GM12864 (cell line): ENCODE measurements at regions not wholly inside any gene's neighbourhood (a gene's known extent, or its start where the extent isn't known, plus 50 kb on each side); places are given as distances from the start of the nearest gene placed in this dataset.
"Not testable (repeated sequence)": the region's sequence is repeated elsewhere in the genome, so short reads cannot be mapped to it uniquely, and the experiment has no call there.

ENCODE experiments used
- DNase-seq: peaks from one replicate; pipeline ENCODE4 v3.0.0-alpha.2; 2011; ENCODE audit warnings: low read depth
- H3K4me3 ChIP-seq: 2 replicates; pipeline ENCODE4 v1.5.1; 2011; ENCODE audit warnings: mild to moderate bottlenecking, low read depth, low read length, control low read depth
- TF ChIP-seq, protein P1 (sequence below): IDR thresholded peaks from 2 replicates; pipeline ENCODE4 v1.5.1; 2011; ENCODE audit warnings: low read depth, mild to moderate bottlenecking, moderate library complexity, low read length, control low read depth, inconsistent platforms; ENCODE audit errors: missing control alignments

DNA sequence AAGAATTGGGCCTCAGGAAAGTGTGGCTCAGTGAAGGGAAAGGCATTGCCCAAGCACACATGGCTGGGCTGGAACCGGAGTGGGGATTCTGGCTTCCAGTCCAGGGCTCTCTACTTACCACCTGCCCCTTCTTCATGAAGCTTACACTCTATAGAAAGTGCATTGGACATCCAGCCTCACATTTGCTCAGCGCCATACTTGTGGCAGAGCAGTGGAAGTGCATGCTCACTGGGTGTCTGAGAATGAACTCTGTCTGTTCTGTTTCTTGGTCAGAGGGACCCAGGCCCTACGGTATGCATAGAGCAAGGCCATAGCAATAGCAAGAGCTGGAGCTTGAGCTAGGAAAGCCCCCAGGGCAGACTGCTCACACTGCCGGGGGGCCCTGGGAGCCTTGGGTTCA, 1253.5 kb downstream of the TYW1 start:
- TF ChIP-seq, protein P1, sequence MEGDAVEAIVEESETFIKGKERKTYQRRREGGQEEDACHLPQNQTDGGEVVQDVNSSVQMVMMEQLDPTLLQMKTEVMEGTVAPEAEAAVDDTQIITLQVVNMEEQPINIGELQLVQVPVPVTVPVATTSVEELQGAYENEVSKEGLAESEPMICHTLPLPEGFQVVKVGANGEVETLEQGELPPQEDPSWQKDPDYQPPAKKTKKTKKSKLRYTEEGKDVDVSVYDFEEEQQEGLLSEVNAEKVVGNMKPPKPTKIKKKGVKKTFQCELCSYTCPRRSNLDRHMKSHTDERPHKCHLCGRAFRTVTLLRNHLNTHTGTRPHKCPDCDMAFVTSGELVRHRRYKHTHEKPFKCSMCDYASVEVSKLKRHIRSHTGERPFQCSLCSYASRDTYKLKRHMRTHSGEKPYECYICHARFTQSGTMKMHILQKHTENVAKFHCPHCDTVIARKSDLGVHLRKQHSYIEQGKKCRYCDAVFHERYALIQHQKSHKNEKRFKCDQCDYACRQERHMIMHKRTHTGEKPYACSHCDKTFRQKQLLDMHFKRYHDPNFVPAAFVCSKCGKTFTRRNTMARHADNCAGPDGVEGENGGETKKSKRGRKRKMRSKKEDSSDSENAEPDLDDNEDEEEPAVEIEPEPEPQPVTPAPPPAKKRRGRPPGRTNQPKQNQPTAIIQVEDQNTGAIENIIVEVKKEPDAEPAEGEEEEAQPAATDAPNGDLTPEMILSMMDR, result no peak
- DNase-seq, result no peak
- H3K4me3 ChIP-seq, result no peak overlapping the region

DNA sequence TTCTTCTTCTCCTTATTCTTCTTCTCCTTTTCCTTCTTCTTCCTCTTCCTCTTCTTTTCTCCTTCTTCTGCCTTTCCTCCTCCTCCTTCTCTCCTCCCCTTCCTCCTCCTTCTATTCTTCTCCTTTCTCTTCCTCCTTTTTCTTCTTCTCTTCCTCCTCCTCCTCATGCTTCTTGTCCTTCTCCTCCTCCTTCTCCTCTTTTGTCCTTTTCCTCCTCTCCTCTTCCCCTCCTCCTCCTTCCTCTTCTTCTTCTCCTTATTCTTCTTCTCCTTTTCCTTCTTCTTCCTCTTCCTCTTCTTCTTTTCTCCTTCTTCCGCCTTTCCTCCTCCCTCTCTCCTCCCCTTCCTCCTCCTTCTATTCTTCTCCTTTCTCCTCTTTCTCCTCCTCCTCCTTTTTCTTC, 1258.2 kb downstream of the TYW1 start:
- DNase-seq, H3K4me3 ChIP-seq: not testable (repeated sequence)

DNA sequence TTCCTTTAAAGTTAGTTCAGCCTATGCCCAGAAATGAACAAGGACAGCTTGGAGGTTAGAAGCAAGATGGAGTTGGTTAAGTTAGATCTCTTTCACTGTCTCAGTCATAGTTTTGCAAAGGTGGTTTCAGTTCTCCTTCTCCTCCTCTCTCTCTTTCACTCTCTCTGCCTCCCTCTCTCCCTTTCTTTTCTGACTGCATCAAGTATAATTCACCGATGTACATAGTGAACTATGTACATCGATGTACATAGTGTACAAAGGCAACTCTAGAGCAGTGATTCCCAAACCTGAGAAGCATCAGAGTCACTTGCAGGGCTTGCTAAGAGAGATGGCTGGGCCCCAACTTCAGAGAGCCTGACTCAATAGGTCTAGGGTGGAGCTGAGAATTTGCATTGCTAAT, 1259.7 kb downstream of the TYW1 start:
- TF ChIP-seq, protein P1, result no peak
- no peak overlapping the region for H3K4me3 ChIP-seq
- DNase-seq, result no peak

DNA sequence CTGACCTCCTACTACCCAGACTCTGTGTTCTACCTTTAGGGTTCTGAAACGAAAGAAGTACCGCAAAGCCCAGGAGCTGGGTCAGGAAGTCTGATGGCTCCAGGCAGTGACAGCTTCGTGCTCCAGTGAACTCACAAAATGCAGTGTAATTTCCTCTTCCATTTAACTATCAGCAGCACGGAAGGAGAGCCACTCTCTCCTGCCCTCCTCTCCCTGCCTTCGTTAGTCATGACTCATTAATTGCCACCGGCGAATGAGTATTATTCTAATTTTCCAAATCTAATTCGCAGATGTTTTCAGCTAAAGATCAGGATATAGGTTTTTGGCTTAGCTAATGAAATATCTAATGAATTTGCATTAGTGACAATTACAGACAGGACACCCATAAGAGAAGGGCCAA, 1262.0 kb downstream of the TYW1 start:
- TF ChIP-seq, protein P1, result no peak
- no peak overlapping the region for H3K4me3 ChIP-seq
- DNase-seq, result no peak

DNA sequence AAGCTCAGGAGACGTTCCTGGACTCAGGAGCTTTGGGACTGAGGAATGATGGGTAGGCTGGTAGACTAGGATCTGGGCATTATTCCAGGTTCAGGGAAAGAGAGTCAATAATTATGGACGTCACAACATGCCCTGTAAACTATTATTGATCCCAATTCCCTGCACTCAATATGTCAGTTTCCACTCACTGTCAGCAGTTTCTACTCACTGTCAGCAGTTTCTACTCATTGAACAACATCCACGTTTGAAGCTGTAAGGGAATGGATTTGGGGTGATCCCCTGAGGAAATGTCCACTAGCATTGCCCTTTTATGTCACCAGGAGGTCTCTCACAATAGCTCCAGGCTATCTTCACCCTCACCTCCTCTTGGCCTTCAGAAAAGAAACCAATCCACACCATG, 1268.6 kb downstream of the TYW1 start:
- DNase-seq, result no peak
- TF ChIP-seq, protein P1, result no peak
- H3K4me3 ChIP-seq, result no peak overlapping the region

DNA sequence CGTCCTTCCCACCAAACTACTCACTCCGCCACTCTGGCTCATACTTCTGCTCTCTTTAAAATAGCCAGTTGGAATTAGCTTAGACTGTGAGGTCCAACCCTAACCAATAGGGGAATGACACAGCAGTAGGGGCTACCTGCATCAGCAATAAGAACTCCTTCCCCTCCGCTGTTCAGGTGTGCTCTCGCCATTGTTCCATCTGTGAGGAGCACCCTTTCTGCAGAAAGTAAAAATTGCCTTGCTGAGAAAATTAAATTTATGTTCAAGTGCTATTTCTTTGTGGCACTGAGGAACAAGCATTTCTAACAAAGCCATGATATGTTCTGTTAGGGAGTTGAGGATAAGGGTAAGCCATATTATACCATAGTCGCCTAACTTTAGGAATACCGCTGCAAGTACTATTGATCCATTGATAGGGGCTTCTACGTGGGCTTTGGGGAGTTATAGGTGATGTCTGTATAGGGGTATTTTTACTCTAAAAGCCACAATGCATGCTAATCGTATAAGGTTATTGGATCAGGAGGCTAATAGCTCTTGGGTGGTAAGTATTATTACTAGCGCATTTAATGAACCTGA, 1269.5 kb downstream of the TYW1 start:
- H3K4me3 ChIP-seq, result no peak overlapping the region
- DNase-seq, result no peak
- TF ChIP-seq, protein P1, result no peak

DNA sequence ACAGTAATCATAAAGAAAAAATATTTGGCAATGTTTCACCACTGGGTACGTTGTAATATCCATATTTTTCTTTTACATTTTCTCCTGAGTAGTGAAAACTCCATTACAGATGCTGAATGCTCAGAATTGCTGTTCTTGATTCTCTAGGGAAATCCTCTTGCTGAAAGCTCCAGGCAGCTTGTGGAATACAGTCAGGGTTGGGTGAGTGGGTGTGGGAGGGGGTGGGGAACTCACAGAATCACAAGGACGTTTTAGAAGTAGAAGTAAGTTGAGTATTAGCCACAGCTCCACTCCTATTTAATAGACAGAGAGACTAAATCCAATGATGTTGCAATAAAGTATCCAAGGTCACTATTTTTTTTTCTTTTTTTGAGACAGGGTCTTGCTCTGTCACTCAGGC, 1270.9 kb downstream of the TYW1 start:
- no peak overlapping the region for H3K4me3 ChIP-seq
- DNase-seq, result no peak
- TF ChIP-seq, protein P1, result no peak
